ENCODE measurements at regions not wholly inside any gene's neighbourhood (a gene's known extent, or its start where the extent isn't known, plus 50 kb on each side); places are given as distances from the start of the nearest gene placed in this dataset.

- CTCF ChIA-PET, result no interaction called here
- POLR2A ChIA-PET, result no interaction called here
- intact Hi-C loops (cut with micrococcal nuclease), result no loop called here
Observed at GRCh38 chr12:105744371-105745058, 394.2 kb downstream of the NUAK1 start.

GRCh38 chr12:105745811-105746210 is 392.9 kb downstream of the NUAK1 start:
- Mint-ChIP-seq H3K27ac (no peak overlapping the region), H3K4me3 (no peak overlapping the region), H3K36me3 (no peaks in the 10 kb centered on the region), H3K4me1 (ENCODE audit: low read depth) (no peaks in the 10 kb centered on the region), H3K9me3 (no peaks in the 10 kb centered on the region), H3K27me3 (no peaks in the 10 kb centered on the region)
- CTCF ChIA-PET, result no interaction called here
- intact Hi-C loops (cut with micrococcal nuclease), result no loop called here
- POLR2A ChIA-PET, result no interaction called here
- DNase-seq, result no peak

More at GRCh38 chr12:105744371-105745058, 394.2 kb downstream of the NUAK1 start:
- Mint-ChIP-seq H3K4me3 (no peak overlapping the region), H3K27ac (no peak overlapping the region), H3K9me3 (no peaks in the 10 kb centered on the region), H3K36me3 (no peaks in the 10 kb centered on the region), H3K4me1 (ENCODE audit: low read depth) (no peaks in the 10 kb centered on the region), H3K27me3 (no peaks in the 10 kb centered on the region)
- no peak for DNase-seq

GRCh38 chr12:105748806-105749600 is 389.8 kb downstream of the NUAK1 start:
- Mint-ChIP-seq H3K4me3 (no peak overlapping the region), H3K36me3 (no peaks in the 10 kb centered on the region), H3K4me1 (ENCODE audit: low read depth) (no peaks in the 10 kb centered on the region), H3K9me3 (no peaks in the 10 kb centered on the region), H3K27ac (no peak overlapping the region), H3K27me3 (no peaks in the 10 kb centered on the region)
- POLR2A ChIA-PET, result no interaction called here
- intact Hi-C loops (cut with micrococcal nuclease), result no loop called here
- CTCF ChIA-PET, result no interaction called here
- no peak for DNase-seq

- POLR2A ChIA-PET, result no interaction called here
- CTCF ChIA-PET, result no interaction called here
- no peaks in the 10 kb centered on the region for H3K27me3 Mint-ChIP-seq
- H3K9me3 Mint-ChIP-seq, result no peaks in the 10 kb centered on the region
- H3K36me3 Mint-ChIP-seq, result no peaks in the 10 kb centered on the region
- no peaks in the 10 kb centered on the region for H3K4me1 Mint-ChIP-seq (ENCODE audit: low read depth)
- H3K27ac Mint-ChIP-seq, result no peak overlapping the region
- intact Hi-C loops (cut with micrococcal nuclease), result no loop called here
- H3K4me3 Mint-ChIP-seq, result no peak overlapping the region
- DNase-seq, result no peak
Observed at GRCh38 chr12:105750096-105750495, 388.7 kb downstream of the NUAK1 start.

GRCh38 chr12:105754313-105754712 is 384.4 kb downstream of the NUAK1 start:
- ChIA-PET CTCF (no interaction called here), POLR2A (no interaction called here)
- no peaks in the 10 kb centered on the region for H3K9me3 Mint-ChIP-seq
- no peaks in the 10 kb centered on the region for H3K4me1 Mint-ChIP-seq (ENCODE audit: low read depth)
- H3K27ac Mint-ChIP-seq, result no peak overlapping the region
- H3K4me3 Mint-ChIP-seq, result no peak overlapping the region
- intact Hi-C loops (cut with micrococcal nuclease), result no loop called here
- DNase-seq, result no peak
- H3K27me3 Mint-ChIP-seq, result no peaks in the 10 kb centered on the region
- H3K36me3 Mint-ChIP-seq, result no peaks in the 10 kb centered on the region

GRCh38 chr12:105756961-105757360 is 381.8 kb downstream of the NUAK1 start:
- no peak for DNase-seq
- CTCF ChIA-PET, result no interaction called here
- Mint-ChIP-seq H3K9me3 (no peaks in the 10 kb centered on the region), H3K27ac (no peak overlapping the region), H3K4me3 (no peak overlapping the region), H3K36me3 (no peaks in the 10 kb centered on the region), H3K4me1 (ENCODE audit: low read depth) (no peaks in the 10 kb centered on the region), H3K27me3 (peaks cover 2% of the 10 kb centered on the region)
- POLR2A ChIA-PET, result no interaction called here
- intact Hi-C loops (cut with micrococcal nuclease), result no loop called here

- ChIA-PET POLR2A (no interaction called here), CTCF (no interaction called here)
- DNase-seq, result no peak
- intact Hi-C loops (cut with micrococcal nuclease), result no loop called here
- H3K27ac Mint-ChIP-seq, result no peak overlapping the region
- H3K36me3 Mint-ChIP-seq, result no peaks in the 10 kb centered on the region
- H3K4me3 Mint-ChIP-seq, result no peak overlapping the region
- peaks cover 2% of the 10 kb centered on the region for H3K27me3 Mint-ChIP-seq
- H3K9me3 Mint-ChIP-seq, result no peaks in the 10 kb centered on the region
- no peaks in the 10 kb centered on the region for H3K4me1 Mint-ChIP-seq (ENCODE audit: low read depth)
Observed at GRCh38 chr12:105759149-105759548, 379.6 kb downstream of the NUAK1 start.

- H3K4me1 Mint-ChIP-seq (ENCODE audit: low read depth), result no peaks in the 10 kb centered on the region
- H3K27me3 Mint-ChIP-seq, result peaks cover 2% of the 10 kb centered on the region
- ChIA-PET CTCF (no interaction called here), POLR2A (no interaction called here)
- H3K9me3 Mint-ChIP-seq, result no peaks in the 10 kb centered on the region
- no peak for DNase-seq
- no peaks in the 10 kb centered on the region for H3K36me3 Mint-ChIP-seq
- intact Hi-C loops (cut with micrococcal nuclease), result no loop called here
- no peak overlapping the region for H3K27ac Mint-ChIP-seq
- H3K4me3 Mint-ChIP-seq, result no peak overlapping the region
Observed at GRCh38 chr12:105761075-105761474, 377.7 kb downstream of the NUAK1 start.

GRCh38 chr12:105764216-105764835 is 374.4 kb downstream of the NUAK1 start:
- Mint-ChIP-seq H3K36me3 (no peaks in the 10 kb centered on the region), H3K9me3 (no peaks in the 10 kb centered on the region), H3K27me3 (peaks cover 2% of the 10 kb centered on the region), H3K4me1 (ENCODE audit: low read depth) (no peaks in the 10 kb centered on the region), H3K27ac (no peak overlapping the region), H3K4me3 (no peak overlapping the region)
- DNase-seq, result no peak
- POLR2A ChIA-PET, result no interaction called here
- CTCF ChIA-PET, result no interaction called here
- intact Hi-C loops (cut with micrococcal nuclease), result no loop called here

- H3K27ac Mint-ChIP-seq, result no peak overlapping the region
- intact Hi-C loops (cut with micrococcal nuclease), result no loop called here
- H3K4me3 Mint-ChIP-seq, result no peak overlapping the region
- DNase-seq, result no peak
- no peaks in the 10 kb centered on the region for H3K36me3 Mint-ChIP-seq
- H3K9me3 Mint-ChIP-seq, result no peaks in the 10 kb centered on the region
- H3K4me1 Mint-ChIP-seq (ENCODE audit: low read depth), result no peaks in the 10 kb centered on the region
- POLR2A ChIA-PET, result no interaction called here
- no peaks in the 10 kb centered on the region for H3K27me3 Mint-ChIP-seq
- CTCF ChIA-PET, result no interaction called here
Observed at GRCh38 chr12:105765053-105766014, 373.4 kb downstream of the NUAK1 start.

GRCh38 chr12:105766029-105766428 is 372.7 kb downstream of the NUAK1 start:
- no peak overlapping the region for H3K27ac Mint-ChIP-seq
- H3K9me3 Mint-ChIP-seq, result no peaks in the 10 kb centered on the region
- intact Hi-C loops (cut with micrococcal nuclease), result no loop called here
- H3K4me1 Mint-ChIP-seq (ENCODE audit: low read depth), result no peaks in the 10 kb centered on the region
- no peak overlapping the region for H3K4me3 Mint-ChIP-seq
- no peaks in the 10 kb centered on the region for H3K27me3 Mint-ChIP-seq
- no peaks in the 10 kb centered on the region for H3K36me3 Mint-ChIP-seq
- POLR2A ChIA-PET, result no interaction called here
- CTCF ChIA-PET, result no interaction called here
- no peak for DNase-seq

GRCh38 chr12:105769486-105769885 is 369.3 kb downstream of the NUAK1 start:
- H3K4me3 Mint-ChIP-seq, result no peak overlapping the region
- ChIA-PET CTCF (no interaction called here), POLR2A (no interaction called here)
- H3K27me3 Mint-ChIP-seq, result peaks cover 3% of the 10 kb centered on the region
- H3K27ac Mint-ChIP-seq, result no peak overlapping the region
- no peaks in the 10 kb centered on the region for H3K9me3 Mint-ChIP-seq
- no peaks in the 10 kb centered on the region for H3K36me3 Mint-ChIP-seq
- H3K4me1 Mint-ChIP-seq (ENCODE audit: low read depth), result no peaks in the 10 kb centered on the region
- no peak for DNase-seq
- intact Hi-C loops (cut with micrococcal nuclease), result no loop called here
